ENCODE measurements at regions not wholly inside any gene's neighbourhood (a gene's known extent, or its start where the extent isn't known, plus 50 kb on each side); places are given as distances from the start of the nearest gene placed in this dataset.

DNA sequence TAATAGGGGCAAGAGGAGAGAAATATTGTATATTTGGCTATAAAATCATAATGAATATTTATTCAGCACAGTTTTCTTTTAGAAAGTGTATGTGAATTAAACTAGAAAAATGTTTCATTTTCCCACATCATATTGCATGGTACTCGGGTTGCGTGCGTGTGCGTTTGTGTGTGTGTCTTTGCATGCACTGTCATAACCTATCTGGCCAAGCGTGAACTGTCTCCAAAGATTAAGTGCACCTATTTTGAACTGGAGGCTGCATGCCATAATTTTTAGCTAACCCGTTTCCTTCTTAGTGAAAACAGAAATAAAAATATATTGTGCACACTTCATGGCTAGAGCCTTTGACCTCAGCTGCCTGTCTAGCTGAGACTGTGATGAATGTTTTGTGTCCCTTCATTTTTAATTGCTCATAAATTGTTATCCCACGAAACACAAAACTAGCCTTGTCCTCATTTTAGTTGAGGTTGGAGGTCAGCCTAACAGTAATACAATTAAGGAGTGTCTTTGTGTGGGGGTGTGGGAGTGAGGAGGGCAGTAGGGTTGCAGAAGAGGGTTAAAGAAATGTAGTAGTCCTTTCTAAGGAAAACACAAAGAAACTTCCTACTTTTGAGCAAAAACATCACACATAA, 336.1 kb upstream of the POU3F2 start:
- Histone ChIP-seq H3K4me3 (no peak overlapping the region), H3K4me2 (ENCODE audit: control insufficient read depth, insufficient read depth) (no peak overlapping the region), H3K36me3 (ENCODE audit: control insufficient read depth in 2 of 2, insufficient read depth in 2 of 2, low read length in 1 of 2) (no peaks in the 10 kb centered on the region), H3K9me3 (replicated peaks; ENCODE audit: control insufficient read depth, insufficient read depth, low read length) (no peaks in the 10 kb centered on the region), H3K79me2 (ENCODE audit: control insufficient read depth, insufficient read depth, low read length) (no peaks in the 10 kb centered on the region), H3K9ac (ENCODE audit: control insufficient read depth, insufficient read depth, low read length) (no peak overlapping the region), H3K27me3 (replicated peaks in 1 of 2; ENCODE audit: control insufficient read depth in 2 of 2, insufficient read depth in 2 of 2, low read length in 1 of 2) (no peaks in the 10 kb centered on the region), H4K20me1 (ENCODE audit: control insufficient read depth, insufficient read depth) (no peaks in the 10 kb centered on the region), H3K4me1 (ENCODE audit: control insufficient read depth, insufficient read depth, low read length) (no peaks in the 10 kb centered on the region), H2AFZ (ENCODE audit: control insufficient read depth, low read depth, low read length) (no peak overlapping the region), H3K27ac (ENCODE audit: control insufficient read depth, insufficient read depth) (no peak overlapping the region)
- DNase-seq (ENCODE audit: low read depth, low spot score) (no peak), FAIRE-seq (no peak), ATAC-seq (no peak)
- no peak for TF ChIP-seq RELA (IDR thresholded peaks at IDR 0.05; ENCODE audit: borderline replicate concordance, partially characterized antibody)
- no peak for TF ChIP-seq FOXK2 (IDR thresholded peaks at IDR 0.05)
- TF ChIP-seq CHD1 (IDR thresholded peaks at IDR 0.05; ENCODE audit: low read depth, low read length) = no peak
- TF ChIP-seq STAT3 (IDR thresholded peaks at IDR 0.05; ENCODE audit: low read depth, low read length) = no peak
- TF ChIP-seq NFYA (IDR thresholded peaks at IDR 0.05; ENCODE audit: borderline replicate concordance, low read depth, low read length) = no peak
- no peak for TF ChIP-seq SMAD1 (IDR thresholded peaks at IDR 0.05; ENCODE audit: low read depth, partially characterized antibody)
- no peak for TF ChIP-seq IRF4 (IDR thresholded peaks at IDR 0.05; ENCODE audit: low read depth, low read length)
- TF ChIP-seq JUNB (IDR thresholded peaks at IDR 0.05) = no peak
- TF ChIP-seq ZNF384 (IDR thresholded peaks at IDR 0.05; ENCODE audit: borderline replicate concordance, low read depth, low read length) = no peak
- TF ChIP-seq, protein P1, sequence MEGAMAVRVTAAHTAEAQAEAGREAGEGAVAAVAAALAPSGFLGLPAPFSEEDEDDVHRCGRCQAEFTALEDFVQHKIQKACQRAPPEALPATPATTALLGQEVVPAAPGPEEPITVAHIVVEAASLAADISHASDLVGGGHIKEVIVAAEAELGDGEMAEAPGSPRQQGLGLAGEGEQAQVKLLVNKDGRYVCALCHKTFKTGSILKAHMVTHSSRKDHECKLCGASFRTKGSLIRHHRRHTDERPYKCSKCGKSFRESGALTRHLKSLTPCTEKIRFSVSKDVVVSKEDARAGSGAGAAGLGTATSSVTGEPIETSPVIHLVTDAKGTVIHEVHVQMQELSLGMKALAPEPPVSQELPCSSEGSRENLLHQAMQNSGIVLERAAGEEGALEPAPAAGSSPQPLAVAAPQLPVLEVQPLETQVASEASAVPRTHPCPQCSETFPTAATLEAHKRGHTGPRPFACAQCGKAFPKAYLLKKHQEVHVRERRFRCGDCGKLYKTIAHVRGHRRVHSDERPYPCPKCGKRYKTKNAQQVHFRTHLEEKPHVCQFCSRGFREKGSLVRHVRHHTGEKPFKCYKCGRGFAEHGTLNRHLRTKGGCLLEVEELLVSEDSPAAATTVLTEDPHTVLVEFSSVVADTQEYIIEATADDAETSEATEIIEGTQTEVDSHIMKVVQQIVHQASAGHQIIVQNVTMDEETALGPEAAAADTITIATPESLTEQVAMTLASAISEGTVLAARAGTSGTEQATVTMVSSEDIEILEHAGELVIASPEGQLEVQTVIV (IDR thresholded peaks at IDR 0.05; ENCODE audit: borderline replicate concordance, partially characterized antibody) = no peak
- TF ChIP-seq BACH1 (IDR thresholded peaks at IDR 0.05; ENCODE audit: borderline replicate concordance) = no peak
- TF ChIP-seq CBX5 (IDR thresholded peaks at IDR 0.05; ENCODE audit: low read depth) = no peak
- no peak for TF ChIP-seq ZBTB11 (CRISPR knock-in tag; IDR thresholded peaks at IDR 0.05)
- no peak for TF ChIP-seq POLR2A (IDR thresholded peaks at IDR 0.05; ENCODE audit: low read depth, low read length)
- TF ChIP-seq CBX3 (IDR thresholded peaks at IDR 0.05; ENCODE audit: borderline replicate concordance, low read depth) = no peak
- TF ChIP-seq IKZF1 (conservative IDR thresholded peaks at IDR 0.05) = no peak
- no peak for TF ChIP-seq HDAC6 (IDR thresholded peaks at IDR 0.05; ENCODE audit: unreplicated experiment)
- no peak for TF ChIP-seq POU2F2 (IDR thresholded peaks at IDR 0.05; ENCODE audit: borderline replicate concordance, low read depth, low read length)
- ChIA-PET POLR2A (no interaction called here), CTCF (no interaction called here), RAD21 (ENCODE audit: unreplicated experiment) (no interaction called here), SMC1A (ENCODE audit: uncharacterized antibody, unreplicated experiment) (no interaction called here)
- intact Hi-C loops (cut with micrococcal nuclease; ENCODE audit: unreplicated experiment) = no loop called here
- no TSS peak for BruUV-seq (replicated peaks)
- in situ Hi-C loops (cut with MboI) = no loop called here
- 60% methylated on average over 7 of the region's 7 CpGs for WGBS (ENCODE audit: insufficient coverage, insufficient replicate concordance, low lambda C conversion rate, missing lambda C conversion rate)

All from GM12878 (cell line).